ENCODE measurements at regions not wholly inside any gene's neighbourhood (a gene's known extent, or its start where the extent isn't known, plus 50 kb on each side); places are given as distances from the start of the nearest gene placed in this dataset.

GRCh38 chr21:24275616-24276015, 1331.7 kb downstream of the MRPL39 start:
- no peak for TF ChIP-seq CTCF (IDR thresholded peaks at IDR 0.05)

GRCh38 chr21:24272521-24272938, 1334.8 kb downstream of the MRPL39 start:
- H3K4me3 ChIP-seq: no peak overlapping the region
- DNase-seq (ENCODE audit: low spot score): no peak
- no peak for TF ChIP-seq CTCF (IDR thresholded peaks at IDR 0.05)
- no peak overlapping the region for H3K27ac ChIP-seq

More at GRCh38 chr21:24275616-24276015, 1331.7 kb downstream of the MRPL39 start:
- no peak for DNase-seq (ENCODE audit: low spot score)
- H3K27ac ChIP-seq: no peak overlapping the region
- no peak overlapping the region for H3K4me3 ChIP-seq

GRCh38 chr21:24265987-24266386, 1341.3 kb downstream of the MRPL39 start:
- no peak overlapping the region for H3K27ac ChIP-seq
- no peak for DNase-seq (ENCODE audit: low spot score)
- H3K4me3 ChIP-seq: no peak overlapping the region
- TF ChIP-seq CTCF (IDR thresholded peaks at IDR 0.05): no peak

- H3K27ac ChIP-seq: no peak overlapping the region
- TF ChIP-seq CTCF (IDR thresholded peaks at IDR 0.05): no peak
- DNase-seq (ENCODE audit: low spot score): no peak
- H3K4me3 ChIP-seq: no peak overlapping the region
These were observed 1346.5 kb downstream of the MRPL39 start for GRCh38 chr21:24260751-24261150.

- no peak for TF ChIP-seq CTCF (IDR thresholded peaks at IDR 0.05)
- no peak for DNase-seq (ENCODE audit: low spot score)
- no peak overlapping the region for H3K4me3 ChIP-seq
- H3K27ac ChIP-seq: no peak overlapping the region
These were observed 1348.0 kb downstream of the MRPL39 start for GRCh38 chr21:24259241-24259640.

GRCh38 chr21:24255591-24255990, 1351.7 kb downstream of the MRPL39 start:
- no peak for TF ChIP-seq CTCF (IDR thresholded peaks at IDR 0.05)
- no peak for DNase-seq (ENCODE audit: low spot score)
- Histone ChIP-seq H3K27ac (no peak overlapping the region), H3K4me3 (no peak overlapping the region)

- no peak for TF ChIP-seq CTCF (IDR thresholded peaks at IDR 0.05)
- H3K27ac ChIP-seq: no peak overlapping the region
- DNase-seq (ENCODE audit: low spot score): no peak
These were observed 1381.8 kb downstream of the MRPL39 start for GRCh38 chr21:24225431-24225830.

More at GRCh38 chr21:24225431-24225830, 1381.8 kb downstream of the MRPL39 start:
- H3K4me3 ChIP-seq: no peak overlapping the region
